GM23338 (cell line): ENCODE measurements at regions not wholly inside any gene's neighbourhood (a gene's known extent, or its start where the extent isn't known, plus 50 kb on each side); places are given as distances from the start of the nearest gene placed in this dataset.

ENCODE experiments used
- ATAC-seq: fragments of 200-7000 bp; cut with Tn5 transposase; 3 replicates; pipeline ENCODE4 v1.9.1; 2020
- DNase-seq: peaks from one replicate; pipeline ENCODE4 v3.0.0-alpha.2; 2015; ENCODE audit warnings: low spot score
- H2AFZ ChIP-seq: fragments of 200-600 bp; sonication (generic); 2 replicates; pipeline ENCODE4 v1.8.0; 2016; ENCODE audit warnings: antibody characterized with exemption, mild to moderate bottlenecking, moderate library complexity
- H3F3A ChIP-seq: fragments of 200-600 bp; sonication (generic); replicated peaks from 2 replicates; pipeline ENCODE4 v1.8.0; 2017; ENCODE audit warnings: antibody characterized with exemption, mixed run types, low read depth
- H3K27ac ChIP-seq: fragments of 200-600 bp; sonication (generic); 2 replicates; pipeline ENCODE4 v1.6.1; 2016; ENCODE audit warnings: low read depth
- H3K27me3 ChIP-seq: fragments of 200-600 bp; sonication (generic); 2 replicates; pipeline ENCODE4 v1.8.0; 2016; ENCODE audit warnings: mild to moderate bottlenecking, mixed run types, moderate library complexity; ENCODE audit not compliant: insufficient read depth
- H3K36me3 ChIP-seq: fragments of 200-600 bp; sonication (generic); 2 replicates; pipeline ENCODE4 v1.8.0; 2016; ENCODE audit warnings: mild to moderate bottlenecking; ENCODE audit not compliant: insufficient read depth
- H3K4me1 ChIP-seq: fragments of 200-600 bp; sonication (generic); 2 replicates; pipeline ENCODE4 v1.8.0; 2016; ENCODE audit warnings: mild to moderate bottlenecking, moderate library complexity; ENCODE audit not compliant: insufficient read depth
- H3K4me2 ChIP-seq: fragments of 200-600 bp; sonication (generic); 2 replicates; pipeline ENCODE4 v1.7.1; 2017; ENCODE audit warnings: mixed run types
- H3K4me3 ChIP-seq: fragments of 200-600 bp; sonication (generic); 2 replicates; pipeline ENCODE4 v1.6.1; 2016; ENCODE audit warnings: mixed run types
- H3K79me2 ChIP-seq: fragments of 200-600 bp; sonication (generic); replicated peaks from 2 replicates; pipeline ENCODE4 v1.8.0; 2017; ENCODE audit warnings: mild to moderate bottlenecking; ENCODE audit not compliant: insufficient read depth
- H3K9me2 ChIP-seq: fragments of 200-600 bp; sonication (generic); 2 replicates; pipeline ENCODE4 v1.8.0; 2017; ENCODE audit not compliant: insufficient read depth
- H4K20me1 ChIP-seq: fragments of 200-600 bp; sonication (generic); replicated peaks from 2 replicates; pipeline ENCODE4 v1.8.0; 2017; ENCODE audit warnings: mild to moderate bottlenecking; ENCODE audit not compliant: insufficient read depth
- H3K27ac Mint-ChIP-seq: 2 replicates; pipeline ENCODE4 v1.8.0; 2020; ENCODE audit warnings: inconsistent platforms, mild to moderate bottlenecking, moderate library complexity, mixed read lengths
- H3K27me3 Mint-ChIP-seq: 3 replicates; pipeline ENCODE4 v1.8.0; 2022; ENCODE audit warnings: low read depth, mild to moderate bottlenecking, moderate library complexity, mixed read lengths, inconsistent platforms; ENCODE audit not compliant: insufficient read depth, poor library complexity
- H3K36me3 Mint-ChIP-seq: 3 replicates; pipeline ENCODE4 v1.8.0; 2021; ENCODE audit warnings: low read depth, mild to moderate bottlenecking, inconsistent platforms, moderate library complexity, mixed read lengths
- H3K4me1 Mint-ChIP-seq: 3 replicates; pipeline ENCODE4 v1.8.0; 2020; ENCODE audit warnings: mild to moderate bottlenecking, inconsistent platforms, mixed read lengths
- H3K4me3 Mint-ChIP-seq: 3 replicates; pipeline ENCODE4 v1.8.0; 2021; ENCODE audit warnings: moderate library complexity, mild to moderate bottlenecking, inconsistent platforms, mixed read lengths
- H3K9me3 Mint-ChIP-seq: 3 replicates; pipeline ENCODE4 v1.8.0; 2020; ENCODE audit warnings: moderate library complexity, mild to moderate bottlenecking, inconsistent platforms, mixed read lengths
- CREB1 ChIP-seq: fragments of 250-450 bp; sonication (Bioruptor Pico); IDR thresholded peaks from 2 replicates; pipeline ENCODE4 v1.5.0; 2020; ENCODE audit warnings: low read depth, mild to moderate bottlenecking, moderate library complexity
- CTCF ChIP-seq, 2 experiments: fragments of 200-600 bp in 1 of 2; sonication (generic) in 1 of 2; conservative IDR thresholded peaks; 2 replicates each; pipeline versions ENCODE4 v1.5.1 to v1.6.1; 2016 to 2017; ENCODE audit warnings: antibody characterized with exemption in 2 of 2, low read depth in 2 of 2, mild to moderate bottlenecking in 2 of 2, moderate library complexity in 1 of 2
- JUNB ChIP-seq: IDR thresholded peaks from one replicate; pipeline ENCODE4 v1.6.1; 2016; ENCODE audit warnings: antibody characterized with exemption; ENCODE audit not compliant: unreplicated experiment
- REST ChIP-seq: IDR thresholded peaks from one replicate; pipeline ENCODE4 v1.6.1; 2018; ENCODE audit warnings: antibody characterized with exemption; ENCODE audit not compliant: unreplicated experiment
- STAT1 ChIP-seq: IDR thresholded peaks from one replicate; pipeline ENCODE4 v1.6.1; 2016; ENCODE audit warnings: antibody characterized with exemption; ENCODE audit not compliant: unreplicated experiment
- ZNF114 ChIP-seq: fragments of 250-450 bp; sonication (Bioruptor Pico); IDR thresholded peaks from 2 replicates; pipeline ENCODE4 v1.5.0; 2020; ENCODE audit warnings: mild to moderate bottlenecking, moderate library complexity
- ZNF331 ChIP-seq: fragments of 250-450 bp; sonication (Bioruptor Pico); IDR thresholded peaks from 2 replicates; pipeline ENCODE4 v1.5.0; 2020; ENCODE audit warnings: low read depth, mild to moderate bottlenecking, moderate library complexity
- ZNF462 ChIP-seq: fragments of 250-450 bp; sonication (Bioruptor Pico); IDR thresholded peaks from 2 replicates; pipeline ENCODE4 v1.5.0; 2020; ENCODE audit warnings: mild to moderate bottlenecking, moderate library complexity

- no peak for ATAC-seq
Observed at GRCh38 chr6:33863084-33863483, 59.3 kb upstream of the MLN start.

More at GRCh38 chr6:33863084-33863483, 59.3 kb upstream of the MLN start:
- Mint-ChIP-seq H3K27me3 (peaks cover 5% of the 10 kb centered on the region), H3K36me3 (no peaks in the 10 kb centered on the region), H3K4me3 (no peak overlapping the region), H3K4me1 (peaks cover 9% of the 10 kb centered on the region; the same call in 2 of the 3 replicates), H3K9me3 (peaks cover 2% of the 10 kb centered on the region; the same call in 1 of the 3 replicates), H3K27ac (no peak overlapping the region)
- Histone ChIP-seq H3F3A (no peaks in the 10 kb centered on the region), H3K4me2 (no peak overlapping the region), H2AFZ (no peak overlapping the region), H3K27ac (no peak overlapping the region), H3K9me2 (0 out of 2 replicates have a peak, but pooled peaks cover 4% of the 10 kb centered on the region), H4K20me1 (no peaks in the 10 kb centered on the region), H3K4me3 (no peak overlapping the region), H3K79me2 (no peaks in the 10 kb centered on the region), H3K4me1 (no peaks in the 10 kb centered on the region), H3K36me3 (no peaks in the 10 kb centered on the region), H3K27me3 (no peaks in the 10 kb centered on the region)
- TF ChIP-seq REST (no peak), ZNF462 (CRISPR knock-in tag) (no peak), ZNF331 (CRISPR knock-in tag) (no peak), CTCF (conservative IDR thresholded peaks at IDR 0.05; ENCODE audit: low read depth in 2 of 2) (no peak), CREB1 (CRISPR knock-in tag) (no peak), STAT1 (no peak), ZNF114 (CRISPR knock-in tag) (no peak), JUNB (no peak)
- no peak for DNase-seq
